ENCODE measurements at regions not wholly inside any gene's neighbourhood (a gene's known extent, or its start where the extent isn't known, plus 50 kb on each side); places are given as distances from the start of the nearest gene placed in this dataset.
A peak's percentile ranks its signal among the peaks of the same experiment; 100 is the strongest.

- H3K4me1 ChIP-seq (ENCODE audit: control insufficient read depth in 1 of 2, insufficient read depth in 2 of 2, low read length in 2 of 2) = no peaks in the 10 kb centered on the region
- H3K27me3 ChIP-seq (ENCODE audit: low read depth, low read length) = no peaks in the 10 kb centered on the region
- no peaks in the 10 kb centered on the region for H3K9me3 ChIP-seq (ENCODE audit: control insufficient read depth in 1 of 2, low read length in 2 of 2)
- no peaks in the 10 kb centered on the region for H3K36me3 ChIP-seq (ENCODE audit: control insufficient read depth in 1 of 2, insufficient read depth in 2 of 2, low read length in 2 of 2)
- H3K4me3 ChIP-seq (ENCODE audit: low read depth in 1 of 2, low read length in 2 of 2) = no peak overlapping the region
- no peak overlapping the region for H3K27ac ChIP-seq (ENCODE audit: low read length)
Observed at GRCh38 chr5:27503813-27504212, 465.4 kb upstream of the CDH9 start.

- no peaks in the 10 kb centered on the region for H3K9me3 ChIP-seq (ENCODE audit: control insufficient read depth in 1 of 2, low read length in 2 of 2)
- no peaks in the 10 kb centered on the region for H3K27me3 ChIP-seq (ENCODE audit: low read depth, low read length)
- no peak overlapping the region for H3K27ac ChIP-seq (ENCODE audit: low read length)
- H3K36me3 ChIP-seq (ENCODE audit: control insufficient read depth in 1 of 2, insufficient read depth in 2 of 2, low read length in 2 of 2) = no peaks in the 10 kb centered on the region
- no peak overlapping the region for H3K4me3 ChIP-seq (ENCODE audit: low read depth in 1 of 2, low read length in 2 of 2)
- H3K4me1 ChIP-seq (ENCODE audit: control insufficient read depth in 1 of 2, insufficient read depth in 2 of 2, low read length in 2 of 2) = no peaks in the 10 kb centered on the region
Observed at GRCh38 chr5:27502236-27502635, 463.9 kb upstream of the CDH9 start.

GRCh38 chr5:27497491-27497890 is 459.1 kb upstream of the CDH9 start:
- Histone ChIP-seq H3K27ac (ENCODE audit: low read length) (no peak overlapping the region), H3K27me3 (ENCODE audit: low read depth, low read length) (no peaks in the 10 kb centered on the region), H3K4me3 (ENCODE audit: low read depth in 1 of 2, low read length in 2 of 2) (no peak overlapping the region), H3K4me1 (ENCODE audit: control insufficient read depth in 1 of 2, insufficient read depth in 2 of 2, low read length in 2 of 2) (no peaks in the 10 kb centered on the region), H3K9me3 (ENCODE audit: control insufficient read depth in 1 of 2, low read length in 2 of 2) (no peaks in the 10 kb centered on the region), H3K36me3 (ENCODE audit: control insufficient read depth in 1 of 2, insufficient read depth in 2 of 2, low read length in 2 of 2) (no peaks in the 10 kb centered on the region)

- Histone ChIP-seq H3K27me3 (ENCODE audit: low read depth, low read length) (no peaks in the 10 kb centered on the region), H3K4me1 (ENCODE audit: control insufficient read depth in 1 of 2, insufficient read depth in 2 of 2, low read length in 2 of 2) (no peaks in the 10 kb centered on the region), H3K36me3 (ENCODE audit: control insufficient read depth in 1 of 2, insufficient read depth in 2 of 2, low read length in 2 of 2) (no peaks in the 10 kb centered on the region), H3K9me3 (ENCODE audit: control insufficient read depth in 1 of 2, low read length in 2 of 2) (no peaks in the 10 kb centered on the region), H3K27ac (ENCODE audit: low read length) (no peak overlapping the region), H3K4me3 (ENCODE audit: low read depth in 1 of 2, low read length in 2 of 2) (no peak overlapping the region)
Observed at GRCh38 chr5:27494887-27495286, 456.5 kb upstream of the CDH9 start.

- Histone ChIP-seq H3K9me3 (ENCODE audit: control insufficient read depth in 1 of 2, low read length in 2 of 2) (no peaks in the 10 kb centered on the region), H3K27me3 (ENCODE audit: low read depth, low read length) (no peaks in the 10 kb centered on the region), H3K4me1 (ENCODE audit: control insufficient read depth in 1 of 2, insufficient read depth in 2 of 2, low read length in 2 of 2) (no peaks in the 10 kb centered on the region), H3K36me3 (ENCODE audit: control insufficient read depth in 1 of 2, insufficient read depth in 2 of 2, low read length in 2 of 2) (no peaks in the 10 kb centered on the region), H3K4me3 (ENCODE audit: low read depth in 1 of 2, low read length in 2 of 2) (no peak overlapping the region), H3K27ac (ENCODE audit: low read length) (no peak overlapping the region)
Observed at GRCh38 chr5:27491746-27492439, 453.5 kb upstream of the CDH9 start.

GRCh38 chr5:27491047-27491446 is 452.7 kb upstream of the CDH9 start:
- Histone ChIP-seq H3K27ac (ENCODE audit: low read length) (no peak overlapping the region), H3K9me3 (ENCODE audit: control insufficient read depth in 1 of 2, low read length in 2 of 2) (no peaks in the 10 kb centered on the region), H3K4me3 (ENCODE audit: low read depth in 1 of 2, low read length in 2 of 2) (no peak overlapping the region), H3K27me3 (ENCODE audit: low read depth, low read length) (no peaks in the 10 kb centered on the region), H3K36me3 (ENCODE audit: control insufficient read depth in 1 of 2, insufficient read depth in 2 of 2, low read length in 2 of 2) (no peaks in the 10 kb centered on the region), H3K4me1 (ENCODE audit: control insufficient read depth in 1 of 2, insufficient read depth in 2 of 2, low read length in 2 of 2) (no peaks in the 10 kb centered on the region)

GRCh38 chr5:27489701-27490100 is 451.3 kb upstream of the CDH9 start:
- no peaks in the 10 kb centered on the region for H3K36me3 ChIP-seq (ENCODE audit: control insufficient read depth in 1 of 2, insufficient read depth in 2 of 2, low read length in 2 of 2)

GRCh38 chr5:27482663-27483062 is 444.3 kb upstream of the CDH9 start:
- Histone ChIP-seq H3K4me1 (ENCODE audit: control insufficient read depth in 1 of 2, insufficient read depth in 2 of 2, low read length in 2 of 2) (no peaks in the 10 kb centered on the region), H3K27ac (ENCODE audit: low read length) (no peak overlapping the region), H3K27me3 (ENCODE audit: low read depth, low read length) (no peaks in the 10 kb centered on the region), H3K9me3 (ENCODE audit: control insufficient read depth in 1 of 2, low read length in 2 of 2) (no peaks in the 10 kb centered on the region), H3K4me3 (ENCODE audit: low read depth in 1 of 2, low read length in 2 of 2) (no peak overlapping the region), H3K36me3 (ENCODE audit: control insufficient read depth in 1 of 2, insufficient read depth in 2 of 2, low read length in 2 of 2) (no peaks in the 10 kb centered on the region)

More at GRCh38 chr5:27489701-27490100, 451.3 kb upstream of the CDH9 start:
- no peaks in the 10 kb centered on the region for H3K9me3 ChIP-seq (ENCODE audit: control insufficient read depth in 1 of 2, low read length in 2 of 2)
- H3K27ac ChIP-seq (ENCODE audit: low read length) = no peak overlapping the region
- H3K4me3 ChIP-seq (ENCODE audit: low read depth in 1 of 2, low read length in 2 of 2) = no peak overlapping the region
- no peaks in the 10 kb centered on the region for H3K4me1 ChIP-seq (ENCODE audit: control insufficient read depth in 1 of 2, insufficient read depth in 2 of 2, low read length in 2 of 2)
- H3K27me3 ChIP-seq (ENCODE audit: low read depth, low read length) = no peaks in the 10 kb centered on the region

GRCh38 chr5:27479859-27480258 is 441.5 kb upstream of the CDH9 start:
- Histone ChIP-seq H3K4me3 (ENCODE audit: low read depth in 1 of 2, low read length in 2 of 2) (no peak overlapping the region), H3K9me3 (ENCODE audit: control insufficient read depth in 1 of 2, low read length in 2 of 2) (peaks cover 0 to 17% of the 10 kb centered on the region in 2 donors), H3K36me3 (ENCODE audit: control insufficient read depth in 1 of 2, insufficient read depth in 2 of 2, low read length in 2 of 2) (no peaks in the 10 kb centered on the region), H3K27me3 (ENCODE audit: low read depth, low read length) (no peaks in the 10 kb centered on the region), H3K27ac (ENCODE audit: low read length) (no peak overlapping the region), H3K4me1 (ENCODE audit: control insufficient read depth in 1 of 2, insufficient read depth in 2 of 2, low read length in 2 of 2) (no peaks in the 10 kb centered on the region)

GRCh38 chr5:27477550-27477949 is 439.2 kb upstream of the CDH9 start:
- H3K27me3 ChIP-seq (ENCODE audit: low read depth, low read length) = no peaks in the 10 kb centered on the region
- no peak overlapping the region for H3K4me3 ChIP-seq (ENCODE audit: low read depth in 1 of 2, low read length in 2 of 2)
- H3K4me1 ChIP-seq (ENCODE audit: control insufficient read depth in 1 of 2, insufficient read depth in 2 of 2, low read length in 2 of 2) = no peaks in the 10 kb centered on the region
- no peak overlapping the region for H3K27ac ChIP-seq (ENCODE audit: low read length)
- no peaks in the 10 kb centered on the region for H3K36me3 ChIP-seq (ENCODE audit: control insufficient read depth in 1 of 2, insufficient read depth in 2 of 2, low read length in 2 of 2)
- H3K9me3 ChIP-seq (ENCODE audit: control insufficient read depth in 1 of 2, low read length in 2 of 2) = peaks cover 0 to 17% of the 10 kb centered on the region in 2 donors

GRCh38 chr5:27476356-27476988 is 438.1 kb upstream of the CDH9 start:
- H3K4me3 ChIP-seq (ENCODE audit: low read depth in 1 of 2, low read length in 2 of 2) = peak overlapping the region in 1 of 2 donors; percentile 16
- peaks cover 0 to 17% of the 10 kb centered on the region in 2 donors for H3K9me3 ChIP-seq (ENCODE audit: control insufficient read depth in 1 of 2, low read length in 2 of 2)
- no peaks in the 10 kb centered on the region for H3K27me3 ChIP-seq (ENCODE audit: low read depth, low read length)
- no peaks in the 10 kb centered on the region for H3K36me3 ChIP-seq (ENCODE audit: control insufficient read depth in 1 of 2, insufficient read depth in 2 of 2, low read length in 2 of 2)
- H3K27ac ChIP-seq (ENCODE audit: low read length) = no peak overlapping the region
- no peaks in the 10 kb centered on the region for H3K4me1 ChIP-seq (ENCODE audit: control insufficient read depth in 1 of 2, insufficient read depth in 2 of 2, low read length in 2 of 2)

GRCh38 chr5:27475063-27475462 is 436.7 kb upstream of the CDH9 start:
- no peaks in the 10 kb centered on the region for H3K4me1 ChIP-seq (ENCODE audit: control insufficient read depth in 1 of 2, insufficient read depth in 2 of 2, low read length in 2 of 2)

More at GRCh38 chr5:27475063-27475462, 436.7 kb upstream of the CDH9 start:
- Histone ChIP-seq H3K4me3 (ENCODE audit: low read depth in 1 of 2, low read length in 2 of 2) (no peak overlapping the region), H3K9me3 (ENCODE audit: control insufficient read depth in 1 of 2, low read length in 2 of 2) (peaks cover 0 to 17% of the 10 kb centered on the region in 2 donors), H3K27ac (ENCODE audit: low read length) (no peak overlapping the region), H3K36me3 (ENCODE audit: control insufficient read depth in 1 of 2, insufficient read depth in 2 of 2, low read length in 2 of 2) (no peaks in the 10 kb centered on the region), H3K27me3 (ENCODE audit: low read depth, low read length) (no peaks in the 10 kb centered on the region)

All from muscle layer of duodenum (tissue), 2 donors.